HG02678 (cell line): ENCODE measurements at regions not wholly inside any gene's neighbourhood (a gene's known extent, or its start where the extent isn't known, plus 50 kb on each side); places are given as distances from the start of the nearest gene placed in this dataset.
"Not testable (repeated sequence)": the region's sequence is repeated elsewhere in the genome, so short reads cannot be mapped to it uniquely, and the experiment has no call there.

Experiments used
- ATAC-seq: cut with Tn5 transposase; IDR thresholded peaks from one replicate; pipeline ENCODE4 v1.9.1; 2021; ENCODE audit warnings: mild to moderate bottlenecking, moderate library complexity; ENCODE audit not compliant: unreplicated experiment

DNA sequence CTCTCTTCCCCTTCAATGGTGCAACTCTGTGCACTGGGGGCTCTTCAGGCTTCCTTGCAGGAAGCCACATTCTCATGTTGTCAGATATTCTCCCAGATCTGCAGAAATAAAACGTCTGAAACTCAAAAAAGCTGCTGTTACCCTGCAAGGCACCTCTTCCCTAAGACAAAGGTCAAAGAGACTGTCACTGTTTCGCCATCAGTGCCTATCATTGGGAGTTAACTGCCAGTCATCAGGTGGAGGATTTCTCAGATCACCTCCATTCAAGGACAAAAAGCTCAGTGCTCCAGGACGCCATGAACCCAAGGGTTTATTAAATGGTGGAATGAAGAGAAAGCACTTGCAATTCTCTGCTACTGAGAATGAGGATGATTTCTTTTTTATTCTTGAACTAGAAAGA lies 144.6 kb upstream of the PALS2 start:
- ATAC-seq: no peak

GRCh38 chr7:24432677-24433076 lies 140.6 kb upstream of the PALS2 start:
- ATAC-seq: no peak

DNA sequence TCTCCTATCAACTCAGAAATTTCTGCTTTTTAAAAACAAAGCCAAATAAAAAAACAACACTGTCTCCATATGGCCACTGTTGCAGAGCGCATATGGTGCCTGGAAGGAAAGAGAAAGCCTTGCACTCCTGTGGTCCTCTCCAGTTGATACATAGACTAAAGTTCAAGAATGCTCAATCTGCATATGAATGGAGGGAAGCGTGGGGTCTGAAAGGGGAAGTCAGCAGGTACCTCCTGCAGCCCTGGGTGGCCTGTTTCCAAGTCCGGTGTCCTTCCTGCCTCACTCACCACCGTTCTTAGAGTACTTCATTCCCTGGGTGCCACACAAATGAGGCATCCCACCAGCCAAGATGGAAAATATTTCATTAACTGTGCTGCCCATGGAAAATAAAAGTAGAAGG lies 138.3 kb upstream of the PALS2 start:
- ATAC-seq: no peak

DNA sequence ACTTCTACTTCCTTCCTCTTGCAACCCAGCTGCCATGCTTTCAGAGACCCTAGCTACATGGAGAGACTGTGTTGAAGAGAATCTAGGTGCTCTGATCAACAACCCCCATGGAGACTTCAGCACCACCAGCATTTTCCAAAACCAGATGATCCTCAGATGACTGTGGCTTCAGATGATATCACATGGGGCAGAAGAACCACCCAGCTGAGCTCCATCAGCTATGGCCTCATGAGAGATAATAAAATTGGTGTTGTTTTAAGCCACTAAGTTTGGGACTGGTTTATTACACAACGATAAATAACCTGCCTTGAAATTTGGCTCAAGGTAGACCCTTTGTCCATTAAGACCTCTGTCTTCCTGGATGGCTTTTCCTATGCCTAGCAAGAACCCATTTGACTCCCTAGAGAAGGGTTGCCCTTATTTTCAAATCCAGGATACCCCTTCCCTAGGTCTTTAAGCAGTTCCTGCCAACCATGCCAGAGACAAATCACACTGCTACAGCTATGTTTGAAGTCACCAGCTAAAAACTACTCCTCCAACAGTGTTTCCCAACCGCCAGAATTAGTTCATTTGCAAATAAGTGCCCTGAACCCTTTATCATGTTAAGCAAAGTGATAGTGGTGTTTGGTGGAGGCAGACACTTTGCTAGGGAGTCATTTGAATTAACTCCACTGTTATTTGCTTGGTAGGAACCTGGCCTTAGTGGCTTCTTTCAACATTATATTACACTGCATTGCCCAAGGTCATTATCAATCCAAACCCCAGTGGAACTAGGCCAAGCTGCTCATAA lies 136.9 kb upstream of the PALS2 start:
- ATAC-seq: no peak

- ATAC-seq: no peak
These were observed 135.0 kb upstream of the PALS2 start for GRCh38 chr7:24438232-24438631.

DNA sequence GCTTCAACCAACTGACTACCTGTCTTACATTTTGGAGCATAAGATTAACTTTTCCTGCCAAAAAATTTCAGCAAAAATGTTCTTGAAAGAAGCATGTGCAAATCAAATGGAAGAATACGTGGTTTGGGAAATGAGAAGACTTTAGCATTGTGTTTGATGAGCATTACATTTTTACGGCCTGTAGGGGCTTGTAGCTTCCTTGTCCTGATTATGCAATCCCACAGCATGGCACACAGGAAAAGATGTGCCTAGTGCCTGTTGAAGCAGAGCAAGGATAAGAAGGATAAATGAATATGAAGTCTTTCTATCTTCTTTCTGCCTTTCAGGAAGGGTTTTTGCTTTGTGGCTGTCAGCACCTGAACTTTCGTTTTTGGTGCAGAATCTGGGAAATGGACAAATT lies 134.1 kb upstream of the PALS2 start:
- ATAC-seq: not testable (repeated sequence)

DNA sequence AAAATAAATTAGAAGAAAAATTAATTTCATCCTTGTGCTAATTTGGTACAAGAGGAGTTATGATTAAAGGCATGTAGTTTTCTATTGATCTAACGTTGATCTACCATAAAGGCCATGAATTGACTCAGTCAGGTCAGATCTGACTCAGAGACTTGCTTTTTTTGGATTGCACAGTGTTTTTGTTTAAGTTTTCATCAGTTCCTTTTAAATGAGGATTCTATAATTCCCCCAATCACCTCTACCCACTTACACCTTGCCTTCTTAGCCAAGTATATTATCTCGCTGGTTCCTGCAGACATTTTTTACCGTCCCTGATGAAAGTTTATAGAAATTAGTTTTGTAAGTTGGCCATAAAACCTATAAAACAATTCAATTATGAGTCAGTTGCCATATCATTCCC lies 132.4 kb upstream of the PALS2 start:
- no peak for ATAC-seq

- peak; percentile 59 for ATAC-seq
These were observed 131.8 kb upstream of the PALS2 start for GRCh38 chr7:24441314-24442027.

- ATAC-seq: peak; percentile 26
These were observed 131.0 kb upstream of the PALS2 start for GRCh38 chr7:24442170-24442777.

DNA sequence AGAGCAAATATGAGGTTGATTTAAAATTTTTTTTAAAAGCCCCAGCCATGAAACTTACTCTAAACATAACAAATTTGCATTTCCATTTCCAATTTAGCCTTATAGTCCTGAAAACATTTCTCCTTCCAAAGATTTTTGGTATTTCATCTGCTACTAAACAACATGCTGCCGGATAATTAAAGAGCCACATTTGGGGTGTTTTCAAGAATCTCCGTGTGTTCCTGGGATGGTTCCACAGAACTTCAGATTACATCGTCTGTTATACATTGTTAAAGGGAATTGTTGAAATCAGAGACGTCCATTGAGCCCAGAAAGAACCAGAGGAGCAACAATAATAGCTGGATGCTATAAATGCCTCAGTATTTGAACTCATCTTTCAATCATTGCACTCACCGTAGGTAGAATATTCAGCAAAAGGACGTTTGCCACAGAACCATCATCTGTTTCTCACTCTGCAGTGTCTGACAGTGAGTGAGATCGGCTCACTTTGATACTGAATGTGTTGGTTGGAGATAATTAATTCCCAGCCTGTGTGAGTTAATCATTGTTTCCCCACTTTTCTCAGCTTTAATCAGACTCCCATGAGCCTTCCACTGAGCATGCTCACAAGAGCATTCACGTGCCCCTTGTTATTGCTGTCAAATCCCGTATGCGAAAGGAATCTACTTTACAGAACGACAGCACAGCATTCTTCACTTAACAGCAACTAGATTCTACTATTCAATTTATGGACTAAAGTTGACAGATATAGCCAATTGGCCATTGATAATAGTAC lies 128.4 kb upstream of the PALS2 start:
- ATAC-seq: no peak

DNA sequence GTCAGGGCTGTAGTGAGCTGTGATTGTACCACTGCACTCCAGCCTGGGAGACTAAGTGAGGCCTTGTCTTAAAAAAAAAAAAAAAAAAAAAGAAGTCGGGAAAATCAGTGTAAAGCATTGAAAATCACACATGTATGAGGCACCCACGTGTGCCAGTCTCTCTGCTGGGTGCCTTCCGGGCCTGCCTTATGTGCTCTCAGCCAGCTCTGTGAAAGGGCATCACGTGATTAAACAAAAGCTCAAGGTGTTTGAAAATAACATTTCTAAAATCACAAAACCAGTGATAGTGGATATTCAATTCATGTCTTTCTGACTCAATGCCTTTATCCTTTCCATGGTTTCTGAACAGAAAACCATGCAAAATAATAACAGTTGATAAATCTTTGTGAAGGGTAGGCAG lies 125.2 kb upstream of the PALS2 start:
- no peak for ATAC-seq

DNA sequence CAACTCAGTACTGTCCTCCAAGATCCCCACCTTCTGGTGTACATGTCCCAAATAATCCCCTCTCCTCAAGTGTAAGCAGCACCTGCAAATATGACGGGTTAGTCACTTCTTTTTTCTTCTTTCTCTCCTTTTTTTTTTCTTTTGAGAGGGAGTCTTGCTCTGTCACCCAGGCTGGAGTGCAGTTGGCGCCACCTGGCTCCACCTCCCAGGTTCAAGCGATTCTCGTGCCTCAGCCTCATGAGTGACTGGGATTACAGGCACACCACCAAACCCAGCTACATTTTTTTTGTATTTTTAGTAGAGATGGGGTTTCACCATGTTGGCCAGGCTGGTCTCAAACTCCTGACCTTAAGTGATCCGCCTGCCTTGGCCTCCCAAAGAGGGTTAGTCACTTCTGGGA lies 123.8 kb upstream of the PALS2 start:
- not testable (repeated sequence) for ATAC-seq

DNA sequence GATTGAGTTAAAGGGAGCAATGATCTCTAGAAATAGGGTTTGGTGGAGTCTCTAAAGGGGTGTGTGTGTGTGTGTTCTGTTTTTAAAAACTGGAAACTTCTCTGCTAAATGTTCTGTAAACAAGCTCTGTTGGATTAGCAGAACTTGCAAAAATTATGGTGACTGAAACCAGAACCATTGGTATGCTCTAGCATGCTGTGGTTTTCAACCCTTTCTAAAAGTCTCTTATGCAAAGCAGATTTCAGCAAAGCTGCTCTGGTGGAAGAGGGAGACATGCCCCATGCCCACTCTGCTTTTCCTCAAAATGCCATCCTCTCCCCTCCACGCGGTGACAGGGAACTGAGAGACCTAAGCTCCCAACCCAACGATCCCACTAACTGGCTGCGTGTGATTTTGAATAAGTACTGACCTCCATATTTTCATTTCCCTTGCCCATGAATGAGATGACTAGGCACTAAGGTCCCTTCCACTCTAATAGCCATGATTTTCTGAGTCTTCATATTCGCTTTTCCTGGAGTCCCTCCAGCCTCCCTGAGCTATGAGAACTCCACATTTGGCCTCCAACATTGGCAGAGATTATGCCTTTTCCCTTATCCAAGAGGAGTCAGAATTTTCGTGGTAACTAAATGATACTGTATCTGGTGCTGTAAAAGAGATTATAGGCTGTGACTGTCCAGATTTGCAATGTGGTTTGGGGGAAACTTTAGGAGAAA lies 117.3 kb upstream of the PALS2 start:
- ATAC-seq: peak; percentile 88

DNA sequence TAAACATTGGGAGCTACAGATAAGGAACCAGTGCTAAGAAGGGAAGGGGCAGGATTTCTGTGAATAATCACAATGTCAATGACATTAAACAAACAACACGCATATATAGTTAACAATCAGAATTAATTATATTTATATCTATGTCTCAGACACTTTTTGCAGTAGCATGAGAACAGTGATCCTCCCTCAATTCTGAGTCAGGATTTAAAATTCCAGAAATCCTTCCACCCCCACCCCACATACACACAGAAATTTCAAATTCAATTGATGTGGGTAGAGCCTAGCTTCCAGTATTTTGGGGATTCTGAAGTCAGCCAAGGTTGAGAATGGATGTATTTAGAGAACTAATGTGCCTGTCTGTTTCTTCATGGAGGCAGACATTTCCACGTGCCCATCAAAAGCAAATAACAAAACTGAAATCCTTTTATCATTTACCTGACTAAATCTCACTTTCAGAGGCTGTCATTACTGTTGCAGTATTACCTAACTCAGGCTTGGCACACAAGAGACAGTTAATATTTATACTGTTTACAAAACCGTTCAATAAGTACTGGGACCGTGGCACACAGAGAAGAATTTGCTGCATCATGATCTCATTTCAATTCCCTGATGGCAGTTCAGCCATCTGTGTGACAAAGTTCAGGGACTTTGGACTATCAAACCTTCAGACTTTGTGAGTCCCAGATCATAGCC lies 116.6 kb upstream of the PALS2 start:
- peak; percentile 50 for ATAC-seq

DNA sequence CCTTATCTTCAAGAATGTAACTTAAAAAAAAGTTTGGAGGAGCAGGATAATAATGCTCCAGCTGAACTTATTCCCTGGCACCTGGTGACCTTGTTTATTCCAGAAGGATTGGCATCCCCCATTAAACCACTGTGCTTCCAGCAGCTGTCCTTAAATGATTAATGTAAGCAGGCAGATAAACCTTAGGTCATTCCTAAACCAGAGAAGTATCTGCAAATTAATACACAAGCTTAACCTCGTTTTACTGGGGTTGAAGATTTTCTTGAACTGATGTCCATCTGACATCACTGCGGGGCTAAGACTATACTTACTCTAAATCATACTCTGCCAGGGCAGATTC lies 116.1 kb upstream of the PALS2 start:
- no peak for ATAC-seq

DNA sequence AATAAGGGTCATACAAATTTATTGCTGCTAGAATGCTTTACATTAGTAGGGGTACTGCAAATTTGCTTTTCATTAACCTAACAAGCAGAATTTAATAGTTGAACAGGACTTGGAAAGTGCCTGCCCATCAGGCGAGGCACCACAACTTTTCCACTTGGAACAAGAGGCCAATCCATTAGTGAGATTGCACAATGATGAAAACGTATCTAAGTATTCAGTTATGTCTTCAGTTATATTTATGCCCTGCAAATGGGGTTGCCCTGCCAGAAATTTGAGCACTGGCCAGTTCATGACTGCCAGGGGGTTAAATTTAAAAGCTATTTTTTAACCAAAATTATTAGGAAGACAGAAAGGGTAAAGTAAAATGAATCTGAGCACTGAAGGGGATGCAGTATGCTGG lies 111.1 kb upstream of the PALS2 start:
- ATAC-seq: no peak

- ATAC-seq: no peak
These were observed 110.3 kb upstream of the PALS2 start for GRCh38 chr7:24462984-24463383.

GRCh38 chr7:24463474-24463873 lies 109.8 kb upstream of the PALS2 start:
- no peak for ATAC-seq

GRCh38 chr7:24464861-24465260 lies 108.4 kb upstream of the PALS2 start:
- no peak for ATAC-seq

GRCh38 chr7:24466168-24466768 lies 107.0 kb upstream of the PALS2 start:
- no peak for ATAC-seq
